ENCODE measurements at regions not wholly inside any gene's neighbourhood (a gene's known extent, or its start where the extent isn't known, plus 50 kb on each side); places are given as distances from the start of the nearest gene placed in this dataset.

DNA sequence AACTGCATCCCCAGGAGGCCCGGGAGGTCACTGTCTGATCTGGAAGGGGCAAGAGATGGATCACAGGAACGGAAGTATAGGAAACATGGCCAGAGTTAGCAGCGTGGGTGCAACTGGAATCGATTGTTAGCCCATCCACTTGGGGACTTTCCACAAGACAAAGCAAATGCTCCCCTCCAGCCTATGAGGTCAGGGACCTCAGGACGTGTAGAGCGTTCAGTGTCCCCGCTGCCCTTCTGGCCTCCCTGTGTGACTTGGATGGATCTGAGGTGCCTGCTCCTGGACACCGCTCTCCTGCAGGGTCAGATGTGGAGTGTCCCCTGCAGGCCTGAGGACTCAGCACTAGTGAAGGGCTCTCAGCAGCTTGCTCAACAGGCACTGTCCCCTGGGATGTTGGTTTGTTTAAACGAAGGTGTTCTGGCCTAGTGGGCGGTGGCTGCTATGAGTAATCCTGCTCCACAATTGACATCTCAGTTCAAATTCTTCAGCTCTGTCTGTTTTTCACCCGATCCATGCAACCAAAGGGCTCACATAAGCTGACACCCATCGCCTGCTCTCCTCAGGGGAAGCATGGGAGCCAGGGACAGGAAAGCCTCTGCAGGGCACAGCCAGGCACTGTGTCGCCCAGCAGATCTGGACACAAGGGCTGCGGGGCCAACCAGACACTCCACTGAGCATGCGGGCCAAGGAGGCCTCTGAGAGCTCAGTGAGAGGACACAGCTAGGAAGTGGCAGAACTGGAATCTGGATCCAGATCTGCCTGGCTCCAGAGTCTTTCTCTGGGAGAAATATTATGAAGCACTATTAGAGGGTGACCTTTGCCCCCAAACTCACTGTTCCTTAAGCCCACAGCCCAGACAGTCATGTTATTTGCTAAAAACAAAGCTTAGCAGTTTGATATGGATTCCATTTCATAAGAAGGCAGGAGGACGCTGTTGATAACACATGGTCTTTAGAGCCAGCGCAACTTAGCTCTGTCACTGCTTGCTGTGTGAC lies 78.5 kb downstream of the RHOB start (continued):
- TF ChIP-seq MED13 (CRISPR knock-in tag; IDR thresholded peaks at IDR 0.05) (no peak), JUND (CRISPR knock-in tag; IDR thresholded peaks at IDR 0.05) (peak; percentile 71; the same call in 1 of the 2 replicates), MED8 (CRISPR knock-in tag; IDR thresholded peaks at IDR 0.05; ENCODE audit: insufficient replicate concordance) (no peak), ZNF564 (CRISPR knock-in tag; IDR thresholded peaks at IDR 0.05) (no peak), TEAD2 (CRISPR knock-in tag; IDR thresholded peaks at IDR 0.05) (no peak), ZNF674 (CRISPR knock-in tag; IDR thresholded peaks at IDR 0.05; ENCODE audit: low read depth) (no peak), MAF1 (CRISPR knock-in tag; IDR thresholded peaks at IDR 0.05; ENCODE audit: borderline replicate concordance) (no peak), REXO4 (CRISPR knock-in tag; IDR thresholded peaks at IDR 0.05; ENCODE audit: borderline replicate concordance) (peak; percentile 28; the same call in 1 of the 2 replicates), HOXD1 (CRISPR knock-in tag; IDR thresholded peaks at IDR 0.05) (no peak), RFXAP (CRISPR knock-in tag; IDR thresholded peaks at IDR 0.05; ENCODE audit: borderline replicate concordance) (no peak), DR1 (CRISPR knock-in tag; IDR thresholded peaks at IDR 0.05) (no peak), ZNF292 (CRISPR knock-in tag; IDR thresholded peaks at IDR 0.05; ENCODE audit: borderline replicate concordance, low read depth) (peak; percentile 97)
- TF ChIP-seq, protein P1, sequence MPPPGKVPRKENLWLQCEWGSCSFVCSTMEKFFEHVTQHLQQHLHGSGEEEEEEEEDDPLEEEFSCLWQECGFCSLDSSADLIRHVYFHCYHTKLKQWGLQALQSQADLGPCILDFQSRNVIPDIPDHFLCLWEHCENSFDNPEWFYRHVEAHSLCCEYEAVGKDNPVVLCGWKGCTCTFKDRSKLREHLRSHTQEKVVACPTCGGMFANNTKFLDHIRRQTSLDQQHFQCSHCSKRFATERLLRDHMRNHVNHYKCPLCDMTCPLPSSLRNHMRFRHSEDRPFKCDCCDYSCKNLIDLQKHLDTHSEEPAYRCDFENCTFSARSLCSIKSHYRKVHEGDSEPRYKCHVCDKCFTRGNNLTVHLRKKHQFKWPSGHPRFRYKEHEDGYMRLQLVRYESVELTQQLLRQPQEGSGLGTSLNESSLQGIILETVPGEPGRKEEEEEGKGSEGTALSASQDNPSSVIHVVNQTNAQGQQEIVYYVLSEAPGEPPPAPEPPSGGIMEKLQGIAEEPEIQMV (CRISPR knock-in tag; IDR thresholded peaks at IDR 0.05; ENCODE audit: low read depth) = no peak
- TF ChIP-seq, protein P2, sequence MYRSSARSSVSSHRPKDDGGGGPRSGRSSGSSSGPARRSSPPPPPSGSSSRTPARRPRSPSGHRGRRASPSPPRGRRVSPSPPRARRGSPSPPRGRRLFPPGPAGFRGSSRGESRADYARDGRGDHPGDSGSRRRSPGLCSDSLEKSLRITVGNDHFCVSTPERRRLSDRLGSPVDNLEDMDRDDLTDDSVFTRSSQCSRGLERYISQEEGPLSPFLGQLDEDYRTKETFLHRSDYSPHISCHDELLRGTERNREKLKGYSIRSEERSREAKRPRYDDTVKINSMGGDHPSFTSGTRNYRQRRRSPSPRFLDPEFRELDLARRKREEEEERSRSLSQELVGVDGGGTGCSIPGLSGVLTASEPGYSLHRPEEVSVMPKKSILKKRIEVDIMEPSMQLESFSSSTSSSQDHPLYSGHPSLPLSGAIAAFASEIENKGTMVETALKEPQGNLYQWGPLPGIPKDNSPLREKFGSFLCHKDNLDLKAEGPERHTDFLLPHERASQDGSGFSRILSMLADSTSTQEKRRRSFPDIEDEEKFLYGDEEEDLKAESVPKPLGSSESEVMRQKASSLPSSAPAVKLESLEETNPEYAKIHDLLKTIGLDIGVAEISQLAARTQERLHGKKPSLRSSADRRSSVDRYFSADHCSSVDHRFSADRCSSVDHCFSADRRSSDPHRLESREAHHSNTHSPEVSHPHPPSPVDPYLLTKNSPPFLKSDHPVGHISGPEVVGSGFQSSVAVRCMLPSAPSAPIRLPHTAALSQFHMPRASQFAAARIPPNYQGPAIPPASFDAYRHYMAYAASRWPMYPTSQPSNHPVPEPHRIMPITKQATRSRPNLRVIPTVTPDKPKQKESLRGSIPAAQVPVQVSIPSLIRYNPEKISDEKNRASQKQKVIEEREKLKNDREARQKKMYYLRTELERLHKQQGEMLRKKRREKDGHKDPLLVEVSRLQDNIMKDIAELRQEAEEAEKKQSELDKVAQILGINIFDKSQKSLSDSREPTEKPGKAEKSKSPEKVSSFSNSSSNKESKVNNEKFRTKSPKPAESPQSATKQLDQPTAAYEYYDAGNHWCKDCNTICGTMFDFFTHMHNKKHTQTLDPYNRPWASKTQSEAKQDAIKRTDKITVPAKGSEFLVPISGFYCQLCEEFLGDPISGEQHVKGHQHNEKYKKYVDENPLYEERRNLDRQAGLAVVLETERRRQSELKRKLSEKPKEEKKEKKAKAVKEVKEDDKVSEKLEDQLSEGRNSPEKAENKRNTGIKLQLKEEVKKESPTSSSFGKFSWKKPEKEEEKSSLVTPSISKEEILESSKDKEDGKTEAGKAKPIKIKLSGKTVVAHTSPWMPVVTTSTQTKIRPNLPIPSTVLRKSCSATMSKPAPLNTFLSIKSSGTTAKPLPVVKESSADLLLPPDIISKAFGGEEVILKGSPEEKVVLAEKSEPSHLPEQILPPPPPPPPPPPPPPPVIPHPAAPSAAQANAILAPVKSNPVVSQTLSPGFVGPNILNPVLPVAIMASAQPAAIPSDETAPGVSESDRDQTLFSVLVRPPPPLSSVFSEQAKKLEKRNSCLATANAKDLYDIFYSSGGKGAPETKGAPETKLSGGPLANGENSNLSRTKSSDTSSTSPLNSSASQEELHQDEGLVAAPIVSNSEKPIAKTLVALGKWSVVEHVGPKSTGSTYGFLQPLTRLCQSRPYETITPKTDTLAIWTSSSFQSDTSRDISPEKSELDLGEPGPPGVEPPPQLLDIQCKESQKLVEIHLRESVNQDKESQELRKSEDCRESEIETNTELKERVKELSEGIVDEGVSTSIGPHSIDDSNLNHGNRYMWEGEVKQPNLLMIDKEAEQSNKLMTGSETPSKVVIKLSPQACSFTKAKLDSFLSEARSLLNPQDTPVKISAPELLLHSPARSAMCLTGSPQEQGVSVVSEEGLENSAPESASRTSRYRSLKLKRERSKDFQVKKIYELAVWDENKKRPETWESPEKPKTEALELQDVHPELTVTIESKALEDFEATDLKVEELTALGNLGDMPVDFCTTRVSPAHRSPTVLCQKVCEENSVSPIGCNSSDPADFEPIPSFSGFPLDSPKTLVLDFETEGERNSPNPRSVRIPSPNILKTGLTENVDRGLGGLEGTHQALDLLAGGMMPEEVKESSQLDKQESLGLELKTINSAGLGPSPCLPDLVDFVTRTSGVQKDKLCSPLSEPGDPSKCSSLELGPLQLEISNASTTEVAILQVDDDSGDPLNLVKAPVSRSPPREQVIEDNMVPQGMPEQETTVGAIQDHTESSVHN (CRISPR knock-in tag; IDR thresholded peaks at IDR 0.05) = peak; percentile 41; the same call in 1 of the 2 replicates
- TF ChIP-seq, protein P3, sequence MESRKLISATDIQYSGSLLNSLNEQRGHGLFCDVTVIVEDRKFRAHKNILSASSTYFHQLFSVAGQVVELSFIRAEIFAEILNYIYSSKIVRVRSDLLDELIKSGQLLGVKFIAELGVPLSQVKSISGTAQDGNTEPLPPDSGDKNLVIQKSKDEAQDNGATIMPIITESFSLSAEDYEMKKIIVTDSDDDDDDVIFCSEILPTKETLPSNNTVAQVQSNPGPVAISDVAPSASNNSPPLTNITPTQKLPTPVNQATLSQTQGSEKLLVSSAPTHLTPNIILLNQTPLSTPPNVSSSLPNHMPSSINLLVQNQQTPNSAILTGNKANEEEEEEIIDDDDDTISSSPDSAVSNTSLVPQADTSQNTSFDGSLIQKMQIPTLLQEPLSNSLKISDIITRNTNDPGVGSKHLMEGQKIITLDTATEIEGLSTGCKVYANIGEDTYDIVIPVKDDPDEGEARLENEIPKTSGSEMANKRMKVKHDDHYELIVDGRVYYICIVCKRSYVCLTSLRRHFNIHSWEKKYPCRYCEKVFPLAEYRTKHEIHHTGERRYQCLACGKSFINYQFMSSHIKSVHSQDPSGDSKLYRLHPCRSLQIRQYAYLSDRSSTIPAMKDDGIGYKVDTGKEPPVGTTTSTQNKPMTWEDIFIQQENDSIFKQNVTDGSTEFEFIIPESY (CRISPR knock-in tag; IDR thresholded peaks at IDR 0.05) = no peak; the same call in none of the 2 replicates

Measured in HepG2 (cell line).